Activated CD4-positive, CD25-positive, alpha-beta regulatory T cell (primary cell): ENCODE measurements at regions not wholly inside any gene's neighbourhood (a gene's known extent, or its start where the extent isn't known, plus 50 kb on each side); places are given as distances from the start of the nearest gene placed in this dataset.
"Not testable (repeated sequence)": the region's sequence is repeated elsewhere in the genome, so short reads cannot be mapped to it uniquely, and the experiment has no call there.

ENCODE experiments used
- DNase-seq, 4 experiments: peaks; one replicate each; lab custom pipeline; 2025; lab: John Stamatoyannopoulos, UW

GRCh38 chr15:96170979-96171739, 159.3 kb upstream of the NR2F2 start:
- no peak for DNase-seq

- no peak for DNase-seq
These were observed 158.6 kb upstream of the NR2F2 start for GRCh38 chr15:96171853-96172296.

GRCh38 chr15:96172417-96172816, 158.1 kb upstream of the NR2F2 start:
- DNase-seq, result no peak

GRCh38 chr15:96176831-96177230, 153.7 kb upstream of the NR2F2 start:
- no peak for DNase-seq

- DNase-seq, result no peak
These were observed 153.2 kb upstream of the NR2F2 start for GRCh38 chr15:96177279-96177678.

- no peak for DNase-seq
These were observed 150.3 kb upstream of the NR2F2 start for GRCh38 chr15:96180087-96180748.

GRCh38 chr15:96181217-96181616, 149.3 kb upstream of the NR2F2 start:
- DNase-seq, result no peak

GRCh38 chr15:96181873-96182301, 148.6 kb upstream of the NR2F2 start:
- DNase-seq, result no peak

- DNase-seq, result no peak
These were observed 147.6 kb upstream of the NR2F2 start for GRCh38 chr15:96182736-96183513.

- DNase-seq, result no peak
These were observed 147.0 kb upstream of the NR2F2 start for GRCh38 chr15:96183514-96183850.

GRCh38 chr15:96183867-96184266, 146.6 kb upstream of the NR2F2 start:
- DNase-seq, result no peak

GRCh38 chr15:96184297-96184696, 146.2 kb upstream of the NR2F2 start:
- DNase-seq, result no peak

GRCh38 chr15:96186105-96186504, 144.4 kb upstream of the NR2F2 start:
- no peak for DNase-seq

GRCh38 chr15:96187341-96188305, 142.9 kb upstream of the NR2F2 start:
- no peak for DNase-seq

GRCh38 chr15:96197721-96198120, 132.8 kb upstream of the NR2F2 start:
- DNase-seq, result no peak

GRCh38 chr15:96199111-96199510, 131.4 kb upstream of the NR2F2 start:
- no peak for DNase-seq

- no peak for DNase-seq
These were observed 130.0 kb upstream of the NR2F2 start for GRCh38 chr15:96200357-96200967.

GRCh38 chr15:96201696-96202095, 128.8 kb upstream of the NR2F2 start:
- DNase-seq, result no peak

- not testable (repeated sequence) for DNase-seq
These were observed 124.9 kb upstream of the NR2F2 start for GRCh38 chr15:96205588-96205987.

GRCh38 chr15:96207377-96208006, 123.0 kb upstream of the NR2F2 start:
- no peak for DNase-seq

GRCh38 chr15:96209285-96209735, 121.2 kb upstream of the NR2F2 start:
- no peak for DNase-seq
